ENCODE measurements at regions not wholly inside any gene's neighbourhood (a gene's known extent, or its start where the extent isn't known, plus 50 kb on each side); places are given as distances from the start of the nearest gene placed in this dataset.
"Not testable (repeated sequence)": the region's sequence is repeated elsewhere in the genome, so short reads cannot be mapped to it uniquely, and the experiment has no call there.

DNA sequence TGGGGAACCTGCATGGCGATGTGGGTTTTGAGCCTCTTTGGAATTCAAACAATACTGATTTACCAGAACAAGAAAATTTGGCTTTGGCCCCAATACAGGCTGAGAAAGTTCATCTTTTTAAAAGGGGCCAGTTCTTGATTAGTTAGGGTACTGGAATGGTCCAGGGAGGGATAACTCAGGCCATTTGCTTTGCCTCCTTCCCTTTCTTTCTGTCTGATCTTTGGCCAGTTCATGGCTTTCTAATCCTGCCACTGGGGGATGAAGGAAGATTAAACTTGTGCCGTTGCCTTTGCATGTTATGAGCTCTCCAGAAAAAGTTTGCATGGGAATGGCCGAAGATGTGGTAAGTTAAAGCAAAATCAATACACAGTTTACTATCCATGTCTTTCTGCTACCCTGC lies 78.4 kb downstream of the ADAMTS15 start:
- no peak for DNase-seq (ENCODE audit: low read depth)

DNA sequence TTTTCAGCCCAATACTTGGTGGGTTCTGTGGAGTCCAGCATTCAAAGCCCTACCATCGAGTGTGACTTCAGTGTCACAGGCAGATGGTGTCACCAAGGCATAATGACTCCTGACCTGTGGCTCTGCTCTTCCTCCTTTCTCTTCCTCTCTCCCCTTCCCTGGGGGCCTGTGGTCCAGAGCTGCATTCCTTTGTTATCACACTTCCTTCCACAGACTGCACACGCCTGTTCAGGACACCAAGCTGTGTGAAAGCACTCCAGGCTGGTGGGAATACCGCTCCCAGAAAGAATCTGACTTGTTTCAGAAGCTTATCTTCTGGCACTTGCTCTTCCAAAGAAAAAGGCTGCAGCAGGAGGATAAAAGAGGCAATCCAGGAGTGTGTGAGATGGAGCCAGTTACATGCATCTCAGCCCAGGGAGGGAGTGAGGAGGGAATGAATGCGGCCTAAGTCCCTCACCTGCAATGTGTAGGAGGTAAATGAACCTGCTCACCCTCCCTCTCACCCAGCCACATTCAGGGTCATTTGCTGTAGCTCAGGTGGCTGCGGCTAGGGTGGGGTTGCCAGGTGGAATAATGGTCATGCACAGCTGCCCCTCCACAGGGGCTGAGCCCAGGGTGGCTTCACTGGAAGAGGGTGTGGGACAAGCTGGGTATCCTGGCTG lies 79.3 kb downstream of the ADAMTS15 start:
- DNase-seq (ENCODE audit: low read depth), result peak; percentile 49

DNA sequence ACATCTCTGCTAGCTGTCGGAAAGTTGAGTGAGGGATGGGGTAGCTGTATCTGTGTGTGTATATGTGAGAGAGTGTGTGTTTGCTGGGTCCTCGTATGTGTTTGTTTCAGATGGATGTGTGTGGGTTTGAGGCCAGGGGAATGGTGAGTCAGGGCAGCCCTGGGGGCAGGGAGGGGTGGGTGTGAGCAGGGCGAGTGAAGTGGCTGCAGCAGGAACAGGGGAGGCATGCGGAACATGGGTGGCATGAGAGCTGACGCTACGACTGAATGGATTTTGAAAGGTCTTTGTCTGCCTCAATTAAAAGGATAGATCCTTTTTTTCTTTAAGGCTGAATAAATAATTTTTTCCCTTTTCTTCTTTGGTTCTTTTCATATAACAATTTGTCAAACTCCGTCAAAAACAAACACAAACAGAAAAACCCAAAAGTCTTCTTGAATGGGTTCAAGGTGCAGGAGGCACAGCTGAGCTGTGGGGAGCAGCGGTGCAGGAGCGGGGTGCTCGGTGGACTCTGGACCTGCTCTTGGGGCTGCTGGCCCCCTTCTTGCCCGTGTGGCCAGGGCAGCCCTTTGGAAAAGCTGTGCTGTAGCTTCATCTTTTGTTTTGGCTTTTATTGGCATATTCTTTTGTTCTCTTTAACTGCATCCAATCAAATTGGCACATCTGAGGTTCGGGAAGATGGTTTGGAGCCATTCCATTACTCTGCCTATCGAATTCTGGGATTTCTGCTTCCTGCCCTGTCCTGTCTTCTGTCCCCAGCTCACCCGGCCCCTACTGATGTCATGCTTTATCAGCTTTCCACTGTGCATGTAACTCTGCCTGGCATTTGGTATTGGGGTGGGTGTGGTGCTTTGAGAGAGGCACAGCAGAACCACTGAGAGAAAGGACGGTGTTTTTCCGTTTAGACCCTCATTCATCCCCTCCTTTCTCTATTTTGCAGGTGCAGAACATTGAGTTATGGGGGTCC lies 80.1 kb downstream of the ADAMTS15 start:
- DNase-seq (ENCODE audit: low read depth), result peak; percentile 42

DNA sequence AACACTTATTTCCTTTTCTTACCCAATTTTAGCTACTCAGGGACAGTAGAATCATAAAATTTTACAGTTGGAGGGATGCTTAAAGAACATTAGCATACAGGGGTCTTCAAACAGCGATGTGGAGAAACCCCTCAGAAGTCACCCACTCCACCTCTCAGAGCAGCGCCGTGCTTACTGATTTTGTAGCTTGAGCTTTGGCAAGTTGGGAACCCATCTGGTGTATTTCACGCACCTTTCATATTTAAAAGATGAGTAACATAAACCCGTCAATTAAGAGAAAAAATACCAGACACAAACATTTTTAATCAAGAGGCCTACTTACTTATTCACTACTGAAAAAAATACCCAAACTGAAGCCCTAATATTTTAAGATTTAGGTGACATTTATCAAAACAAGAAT lies 80.9 kb downstream of the ADAMTS15 start:
- no peak for DNase-seq (ENCODE audit: low read depth)

DNA sequence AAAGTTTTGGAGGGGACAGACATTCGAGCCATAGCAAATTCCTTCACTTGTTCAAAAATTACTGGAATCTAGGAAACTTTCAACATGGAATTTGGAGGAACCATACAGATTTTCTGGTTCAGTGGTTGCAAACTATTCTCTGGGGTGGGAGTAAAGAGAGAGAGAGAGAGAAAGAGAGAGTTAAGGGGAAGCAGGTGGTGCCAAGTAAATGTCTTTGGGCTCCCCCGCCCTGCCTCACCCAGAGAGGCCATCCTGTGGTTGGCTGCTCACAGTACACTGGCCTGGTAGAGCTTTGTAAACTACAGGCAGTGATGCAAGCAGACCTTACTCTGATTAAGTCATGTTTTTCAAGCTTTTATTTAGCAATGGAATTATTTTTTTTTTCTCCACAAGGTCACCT lies 82.6 kb downstream of the ADAMTS15 start:
- DNase-seq (ENCODE audit: low read depth), result no peak

DNA sequence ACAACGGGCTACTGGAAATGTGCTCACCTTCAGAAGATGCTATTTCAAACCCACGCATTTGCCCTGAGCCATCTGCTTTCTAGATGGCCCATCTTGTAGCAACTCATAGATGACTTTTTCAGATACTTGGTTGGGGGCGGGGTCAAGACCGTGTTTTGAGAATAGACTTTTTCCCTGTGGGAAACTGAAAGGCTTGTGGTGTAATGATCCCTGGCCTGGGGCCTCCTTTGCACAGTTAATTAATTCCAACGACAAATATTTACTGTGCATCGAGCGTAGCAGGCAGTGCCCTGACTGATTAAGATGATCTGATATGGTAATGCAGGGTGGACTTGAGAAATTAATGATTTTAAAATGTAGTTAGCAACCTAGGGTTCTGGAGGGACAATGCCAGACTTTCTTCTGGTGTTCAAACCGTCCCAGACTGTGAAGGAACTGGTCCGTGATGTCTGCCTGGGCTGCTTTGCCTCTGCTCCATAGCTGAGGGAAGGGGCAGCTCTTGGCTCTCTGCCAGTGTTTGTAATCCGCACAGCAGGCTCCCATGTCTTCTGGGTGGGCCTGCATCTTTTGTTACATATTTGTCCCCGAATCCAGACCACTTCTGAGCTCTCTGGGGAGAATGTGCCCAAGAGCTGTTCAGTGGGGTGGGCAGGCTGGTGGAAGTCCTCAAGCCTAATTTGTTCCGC lies 84.8 kb downstream of the ADAMTS15 start:
- DNase-seq (ENCODE audit: low read depth), result no peak

DNA sequence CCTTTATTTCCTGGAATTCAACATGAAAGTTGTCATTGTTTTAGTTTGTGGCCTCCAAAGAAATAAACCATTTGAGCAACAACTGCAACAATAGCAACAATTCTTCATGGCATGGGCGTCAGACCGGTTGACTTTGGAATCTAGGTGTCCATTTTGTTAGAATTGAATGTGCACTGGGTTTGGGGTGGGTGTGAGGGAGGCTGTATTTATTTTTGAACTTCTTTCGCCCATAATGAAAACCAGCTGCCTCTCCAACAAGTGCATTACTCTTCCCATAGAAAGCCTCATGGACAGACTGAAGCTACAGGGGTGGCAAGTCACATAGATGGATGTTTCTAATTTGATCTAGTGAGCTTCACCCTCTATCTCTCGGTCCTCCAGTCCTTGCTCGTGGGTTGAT lies 85.4 kb downstream of the ADAMTS15 start:
- DNase-seq (ENCODE audit: low read depth), result no peak

DNA sequence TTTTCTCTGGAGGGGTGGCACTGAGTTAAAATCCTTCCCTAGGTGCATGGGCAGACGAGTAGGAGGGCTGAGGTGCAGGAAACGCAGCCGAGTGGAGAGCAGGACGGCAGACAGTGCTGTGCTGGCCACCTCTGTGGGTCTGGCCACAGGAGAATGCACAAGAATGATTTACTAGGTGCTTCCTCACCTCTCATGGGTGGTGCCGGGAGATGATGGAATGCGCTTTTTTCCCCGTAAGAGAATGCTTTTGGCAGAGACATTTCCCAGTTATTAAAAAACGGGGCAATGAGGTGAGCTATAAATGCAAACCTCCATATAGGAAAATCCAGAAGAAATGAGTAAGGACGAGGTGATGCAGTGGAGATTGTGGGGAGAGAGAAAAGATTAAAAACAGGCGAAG lies 86.1 kb downstream of the ADAMTS15 start:
- no peak for DNase-seq (ENCODE audit: low read depth)

DNA sequence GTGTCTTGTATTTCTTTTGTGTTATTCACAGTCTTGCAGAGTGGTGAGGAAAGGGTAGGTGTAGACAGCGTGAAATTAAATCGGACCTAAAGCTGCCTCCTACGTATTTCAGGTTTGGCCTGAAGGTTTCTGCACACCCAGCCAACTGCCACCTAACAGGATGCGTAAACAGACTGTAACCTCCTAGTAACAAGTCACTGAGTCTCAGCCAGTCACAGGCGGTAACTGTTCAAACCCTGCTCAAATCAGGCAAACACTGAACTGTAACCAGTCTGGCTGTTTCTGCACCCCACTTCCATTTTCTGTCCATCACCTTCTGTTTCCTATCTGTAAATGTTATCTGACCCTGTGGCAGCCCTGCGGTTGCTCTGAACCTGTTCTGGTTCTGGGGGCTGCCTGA lies 87.1 kb downstream of the ADAMTS15 start:
- no peak for DNase-seq (ENCODE audit: low read depth)

DNA sequence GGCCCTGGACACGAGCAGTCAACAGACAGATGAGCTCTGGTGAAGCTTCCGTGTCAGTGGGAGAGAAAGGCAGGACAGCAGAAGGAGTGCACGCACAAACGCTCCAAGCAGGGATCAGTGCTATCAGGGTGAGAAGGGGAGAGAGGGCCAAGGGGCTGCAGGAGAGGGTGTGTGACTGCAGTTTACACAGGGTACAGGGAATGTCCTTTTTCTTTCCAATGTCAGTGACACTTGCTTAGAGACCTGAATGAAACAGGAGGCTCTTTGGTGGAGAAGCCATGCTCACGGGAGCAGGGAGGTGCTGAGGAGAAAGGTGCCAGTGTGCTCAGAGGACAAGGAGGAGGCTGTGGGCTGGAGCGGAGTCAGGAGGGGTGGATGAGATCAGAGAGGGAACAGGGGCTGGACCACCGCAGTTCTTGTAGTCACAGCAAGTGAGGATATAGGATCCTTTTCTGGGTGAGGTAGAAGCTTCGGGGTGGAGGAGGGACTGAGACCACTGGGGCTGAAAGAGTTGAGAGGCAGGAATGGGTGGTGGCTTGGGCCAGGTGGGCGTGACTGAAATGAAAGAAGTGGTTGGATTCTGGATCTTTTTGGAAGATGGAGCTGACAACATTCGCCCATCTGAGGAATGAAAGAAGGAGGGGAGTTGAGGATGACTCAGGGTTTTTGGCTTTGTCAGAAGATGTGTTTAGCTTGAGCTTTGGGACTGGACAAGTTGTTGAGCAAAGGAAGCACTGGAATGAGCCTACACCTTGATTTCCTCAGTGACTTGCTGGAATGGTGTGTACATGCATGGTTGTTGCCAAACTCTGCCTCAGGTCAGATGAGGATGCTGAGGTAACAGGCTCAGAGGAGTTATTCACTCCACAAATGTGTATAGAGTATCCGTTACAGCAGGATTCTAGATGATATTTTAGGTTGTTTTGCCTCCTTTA lies 87.9 kb downstream of the ADAMTS15 start:
- no peak for DNase-seq (ENCODE audit: low read depth)

DNA sequence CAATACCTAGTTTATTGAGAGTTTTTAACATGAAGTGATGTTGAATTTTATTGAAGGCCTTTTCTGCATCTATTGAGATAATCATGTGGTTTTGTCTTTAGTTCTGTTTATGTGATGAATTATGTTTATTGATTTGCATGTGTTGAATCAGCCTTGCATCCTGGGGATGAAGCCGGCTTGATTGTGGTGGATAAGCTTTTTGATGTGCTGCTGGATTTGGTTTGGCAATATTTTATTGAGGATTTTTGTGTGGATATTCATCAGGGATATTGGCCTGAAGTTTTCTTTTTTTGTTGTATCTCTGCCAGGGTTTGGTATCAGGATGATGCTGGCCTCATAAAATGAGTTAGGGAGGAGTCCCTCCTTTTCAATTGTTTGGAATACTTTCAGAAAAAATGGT lies 91.2 kb downstream of the ADAMTS15 start:
- DNase-seq (ENCODE audit: low read depth), result not testable (repeated sequence)

DNA sequence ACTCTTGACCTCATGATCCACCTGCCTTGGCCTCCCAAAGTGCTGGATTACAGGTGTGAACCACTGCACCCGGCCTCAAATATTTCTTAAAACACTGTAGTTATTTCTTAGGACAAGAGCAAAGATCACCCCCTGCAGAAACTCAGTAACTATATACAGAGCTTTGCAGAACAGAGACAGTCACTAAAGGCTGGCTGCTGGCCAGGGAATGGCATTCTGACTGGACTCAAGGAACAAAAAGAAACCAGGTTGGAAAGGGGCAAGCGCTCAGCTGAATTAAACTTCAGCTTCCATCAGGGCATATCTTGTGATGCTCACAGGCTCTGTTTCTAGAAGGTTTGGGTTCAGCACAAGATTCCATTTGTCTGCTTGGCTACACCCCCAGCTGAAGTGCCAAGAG lies 95.8 kb downstream of the ADAMTS15 start:
- no peak for DNase-seq (ENCODE audit: low read depth)

DNA sequence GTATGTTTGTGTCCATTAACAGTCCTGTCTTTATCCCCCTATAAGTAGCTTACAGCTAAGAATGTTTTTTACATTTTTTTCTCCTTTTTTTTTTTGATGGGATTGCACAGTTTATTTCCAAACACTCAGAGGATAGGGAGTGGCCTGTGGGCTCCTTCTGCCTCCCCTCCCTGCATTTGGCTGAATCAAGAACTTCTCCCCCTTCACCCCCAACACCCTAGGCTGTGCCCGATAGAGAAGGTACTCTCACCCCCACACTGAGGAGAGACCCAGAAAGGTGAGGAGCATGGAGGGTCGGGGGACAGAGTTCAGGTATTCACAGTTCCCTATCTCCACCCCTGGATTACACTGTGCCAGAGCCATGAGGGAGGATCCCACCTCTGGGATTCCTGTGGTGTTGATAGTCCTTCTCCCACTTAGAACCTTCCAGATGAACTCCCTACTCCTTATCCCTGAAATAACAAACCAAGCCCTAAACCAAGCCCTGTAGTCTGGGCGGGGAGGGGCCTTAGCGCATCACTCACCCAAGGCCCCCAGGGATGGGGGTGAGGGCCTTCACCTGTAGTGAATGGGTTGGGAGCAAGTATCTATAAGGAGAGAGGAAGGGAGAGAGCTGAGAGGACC lies 97.1 kb downstream of the ADAMTS15 start:
- DNase-seq (ENCODE audit: low read depth), result no peak

DNA sequence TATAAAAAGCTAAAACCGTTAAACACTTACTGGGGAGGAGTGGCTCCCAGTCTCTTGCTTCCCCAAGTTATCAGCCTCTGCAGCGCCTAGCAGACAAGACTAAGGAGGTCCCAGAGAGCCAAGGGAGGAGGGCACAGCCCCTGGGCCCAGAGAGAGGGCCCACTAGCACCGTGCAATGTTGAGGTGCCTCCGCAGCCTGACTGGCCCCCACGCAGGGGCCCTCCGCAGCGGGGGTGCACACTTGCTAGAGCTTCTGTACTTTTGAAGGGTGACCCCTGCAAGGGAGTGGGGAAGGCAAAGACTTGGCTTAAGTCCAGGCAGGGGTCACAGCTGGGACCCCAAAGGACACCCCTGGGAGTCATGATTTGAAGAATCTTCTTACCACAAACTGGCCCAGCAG lies 98.0 kb downstream of the ADAMTS15 start:
- no peak for DNase-seq (ENCODE audit: low read depth)

DNA sequence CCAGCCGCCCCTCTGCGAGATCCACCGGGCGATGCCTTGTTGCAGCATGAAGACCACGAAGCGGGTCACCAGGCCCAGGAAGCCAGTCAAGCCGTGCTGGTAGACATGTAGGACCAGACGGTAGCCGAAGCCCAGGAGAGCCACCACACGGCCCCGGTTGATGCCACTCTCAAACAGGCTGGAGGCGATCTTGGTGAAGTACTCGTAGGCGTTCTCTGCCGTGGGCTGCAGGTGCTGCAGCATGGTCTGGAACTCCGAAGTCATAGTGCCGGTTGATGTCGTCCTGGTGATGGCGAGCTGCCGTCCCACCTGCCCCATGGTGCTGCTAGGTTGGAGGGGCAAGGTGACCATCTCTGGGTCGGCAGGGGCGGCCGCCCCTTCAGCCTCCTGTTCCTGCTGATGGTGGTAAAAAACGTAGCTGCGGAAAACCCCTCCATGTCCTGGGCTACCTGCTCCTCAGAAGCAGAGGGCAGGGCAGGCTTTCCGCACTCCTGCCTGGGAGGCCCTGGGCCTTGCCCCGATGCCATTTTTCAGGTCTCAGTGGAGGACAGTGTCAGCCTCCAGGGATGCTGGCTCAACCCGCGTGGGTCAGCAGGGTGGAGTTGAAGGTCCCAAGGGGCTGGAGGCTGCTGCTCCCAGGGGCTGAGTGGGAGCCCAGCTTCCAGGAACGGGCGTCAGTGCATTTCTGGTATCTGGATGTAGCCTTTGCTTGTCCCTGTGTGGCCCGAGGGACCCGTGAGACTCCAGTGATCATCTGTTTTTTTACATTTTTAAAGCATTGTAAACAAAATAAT lies 98.7 kb downstream of the ADAMTS15 start:
- DNase-seq (ENCODE audit: low read depth), result no peak

DNA sequence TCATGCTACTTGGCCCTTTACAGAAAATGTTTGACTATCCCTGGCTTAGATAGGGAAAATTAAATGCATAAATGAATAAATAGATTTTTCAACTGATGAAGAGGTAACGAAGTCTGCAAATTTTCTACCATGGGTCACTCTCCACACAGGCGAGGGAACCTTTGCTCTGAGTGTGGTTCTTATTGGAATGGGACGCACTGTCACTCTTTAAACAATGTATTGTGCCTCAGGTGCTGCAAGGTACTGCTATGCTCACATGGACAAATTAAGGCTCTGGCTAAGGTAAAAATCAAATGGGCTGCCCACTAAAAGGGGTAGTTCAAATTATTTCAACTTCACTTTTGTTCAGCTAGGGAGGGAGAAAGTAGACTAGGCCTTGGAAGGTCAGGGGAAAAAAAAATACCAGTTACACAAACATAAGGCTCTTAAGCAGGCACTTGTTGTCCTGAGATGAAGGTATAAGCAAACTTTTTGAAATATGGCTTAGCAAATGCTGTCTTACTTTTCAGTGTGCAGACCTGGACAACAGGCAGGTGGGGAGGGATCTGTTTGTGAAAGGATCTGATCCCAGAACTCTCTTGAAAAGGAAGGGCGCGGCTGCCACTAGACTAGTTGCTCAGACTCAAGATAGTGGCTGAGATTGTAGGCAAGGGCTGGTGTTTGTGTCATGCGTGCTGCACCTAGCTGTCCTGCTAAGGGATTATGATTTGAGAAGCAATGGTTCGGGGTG lies 99.5 kb downstream of the ADAMTS15 start:
- no peak for DNase-seq (ENCODE audit: low read depth)

DNA sequence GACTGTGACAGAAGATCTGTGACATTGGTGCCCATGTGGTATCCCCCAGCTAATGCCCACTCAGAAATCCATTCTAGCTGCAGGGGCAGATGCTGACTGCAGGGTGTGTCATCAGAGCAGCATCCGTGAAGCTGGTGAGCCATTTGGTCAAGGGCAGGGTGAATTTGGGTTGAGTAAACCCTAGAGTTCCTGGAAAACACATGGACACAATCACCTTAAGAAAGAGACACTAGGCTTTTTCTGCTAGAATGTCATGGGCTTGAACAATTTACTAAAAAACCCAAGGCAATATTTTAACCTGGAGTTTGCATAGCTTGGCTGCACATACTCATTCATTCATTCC lies 100.0 kb downstream of the ADAMTS15 start:
- peak; percentile 56 for DNase-seq (ENCODE audit: low read depth)

DNA sequence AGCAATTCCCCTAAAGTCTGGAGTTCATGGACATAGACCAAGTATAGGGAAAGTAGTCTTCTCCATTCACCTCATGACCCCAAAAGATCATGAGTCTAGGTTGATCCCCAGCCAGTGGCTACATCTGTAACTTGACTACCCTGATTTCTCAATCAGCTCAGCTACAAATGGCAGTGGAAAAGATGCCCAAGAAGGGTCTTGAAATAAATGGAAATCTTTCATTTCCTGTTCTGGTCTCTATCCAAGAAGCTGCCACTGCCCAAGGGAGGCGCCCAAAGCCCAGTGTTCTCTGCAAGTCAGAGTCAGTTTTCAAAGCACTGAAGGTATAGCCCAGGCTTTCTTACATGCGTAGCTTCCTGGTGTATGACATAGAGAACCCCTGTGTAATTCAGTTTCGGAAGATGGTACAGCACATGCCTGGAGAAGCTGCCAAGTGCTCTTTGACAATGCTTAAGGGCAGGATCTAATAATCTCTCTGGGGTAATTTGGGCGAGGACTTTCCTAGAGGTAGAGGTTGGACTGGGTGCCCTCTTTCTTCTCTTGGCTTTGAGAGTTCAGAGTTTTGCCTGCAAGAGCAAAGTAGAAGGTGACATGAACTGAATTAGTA lies 101.1 kb downstream of the ADAMTS15 start:
- no peak for DNase-seq (ENCODE audit: low read depth)

DNA sequence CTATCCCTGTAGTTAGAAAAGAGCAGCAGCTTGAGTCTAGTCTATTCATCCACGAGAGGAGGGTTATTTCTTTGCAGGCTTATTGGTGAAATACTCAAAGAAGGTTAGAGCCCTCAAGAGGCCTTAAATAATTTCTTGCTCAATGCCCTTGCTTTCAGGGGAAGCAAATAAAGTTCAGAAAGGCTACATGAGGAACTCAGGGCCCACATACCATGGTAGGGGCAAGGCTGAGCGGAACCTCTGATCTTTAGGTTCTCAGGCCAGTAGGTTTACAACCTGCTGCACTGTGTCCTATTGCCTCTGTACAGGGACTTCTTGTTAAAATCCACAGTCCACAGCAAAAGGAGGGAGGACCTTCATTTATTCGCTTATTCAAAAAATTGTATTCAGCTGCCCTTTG lies 101.7 kb downstream of the ADAMTS15 start:
- DNase-seq (ENCODE audit: low read depth), result no peak
